Thoracic aorta (tissue), 2 donors: ENCODE measurements at regions not wholly inside any gene's neighbourhood (a gene's known extent, or its start where the extent isn't known, plus 50 kb on each side); places are given as distances from the start of the nearest gene placed in this dataset.

Experiments
- ATAC-seq: fragments of 150-250 bp; one replicate; pipeline ENCODE4 v1.8.0; 2017; ENCODE audit warnings: low read depth; ENCODE audit not compliant: insufficient number of reproducible peaks, low FRiP score
- DNase-seq: peaks from one replicate; pipeline ENCODE4 v3.0.0-alpha.2; 2020; ENCODE audit warnings: low spot score
- H3K27ac ChIP-seq, 2 donors: fragments of 200-600 bp; sonication (generic); 1 replicate in 1 of 2; 2 replicates in 1 of 2; pipeline ENCODE4 v1.5.1; 2016; ENCODE audit warnings: mild to moderate bottlenecking in 2 of 2, moderate library complexity in 2 of 2
- H3K27me3 ChIP-seq: fragments of 200-600 bp; sonication (generic); replicated peaks from 2 replicates; pipeline ENCODE4 v1.6.0; 2016; ENCODE audit warnings: mild to moderate bottlenecking; ENCODE audit not compliant: insufficient read depth
- H3K36me3 ChIP-seq: fragments of 200-600 bp; sonication (generic); one replicate; pipeline ENCODE4 v1.5.1; 2016
- H3K4me1 ChIP-seq, 2 donors: fragments of 200-600 bp; sonication (generic); 1 replicate in 1 of 2; 2 replicates in 1 of 2; pipeline versions ENCODE4 v1.5.1 to v1.6.0; 2016; ENCODE audit warnings: low read depth in 2 of 2, mild to moderate bottlenecking in 1 of 2; ENCODE audit not compliant: control insufficient read depth in 1 of 2
- H3K4me3 ChIP-seq: fragments of 200-600 bp; sonication (generic); 2 replicates; pipeline ENCODE4 v1.5.1; 2016; ENCODE audit warnings: mild to moderate bottlenecking
- H3K9me3 ChIP-seq: fragments of 200-600 bp; sonication (generic); 2 replicates; pipeline ENCODE4 v1.5.1; 2016
- CTCF ChIP-seq: fragments of 200-600 bp; sonication (generic); IDR thresholded peaks from one replicate; pipeline ENCODE4 v1.5.1; 2019; ENCODE audit warnings: antibody characterized with exemption

- H3K27me3 ChIP-seq = no peaks in the 10 kb centered on the region
- no peaks in the 10 kb centered on the region for H3K9me3 ChIP-seq
- no peak for DNase-seq
- no peak for TF ChIP-seq CTCF
- H3K27ac ChIP-seq = no peak overlapping the region
- H3K36me3 ChIP-seq = no peaks in the 10 kb centered on the region
- ATAC-seq = no peak
- no peaks in the 10 kb centered on the region for H3K4me1 ChIP-seq
- no peak overlapping the region for H3K4me3 ChIP-seq
These were observed 502.3 kb downstream of the SH2D4B start for GRCh38 chr10:81040031-81040430.

GRCh38 chr10:81040940-81041339, 503.2 kb downstream of the SH2D4B start:
- no peak for TF ChIP-seq CTCF
- H3K4me1 ChIP-seq = no peaks in the 10 kb centered on the region
- H3K9me3 ChIP-seq = no peaks in the 10 kb centered on the region
- ATAC-seq = no peak
- H3K27me3 ChIP-seq = no peaks in the 10 kb centered on the region
- H3K27ac ChIP-seq = no peak overlapping the region
- no peaks in the 10 kb centered on the region for H3K36me3 ChIP-seq
- DNase-seq = no peak
- H3K4me3 ChIP-seq = no peak overlapping the region

GRCh38 chr10:81042647-81043046, 504.9 kb downstream of the SH2D4B start:
- H3K9me3 ChIP-seq = no peaks in the 10 kb centered on the region

GRCh38 chr10:81065474-81065873, 527.8 kb downstream of the SH2D4B start:
- no peaks in the 10 kb centered on the region for H3K36me3 ChIP-seq
- ATAC-seq (no peak), DNase-seq (no peak)
- H3K4me3 ChIP-seq = no peak overlapping the region
- no peak overlapping the region for H3K27ac ChIP-seq
- no peaks in the 10 kb centered on the region for H3K4me1 ChIP-seq
- H3K9me3 ChIP-seq = no peaks in the 10 kb centered on the region
- H3K27me3 ChIP-seq = no peaks in the 10 kb centered on the region
- TF ChIP-seq CTCF = no peak

More at GRCh38 chr10:81042647-81043046, 504.9 kb downstream of the SH2D4B start:
- Histone ChIP-seq H3K4me1 (no peaks in the 10 kb centered on the region), H3K4me3 (no peak overlapping the region), H3K36me3 (no peaks in the 10 kb centered on the region), H3K27me3 (no peaks in the 10 kb centered on the region), H3K27ac (no peak overlapping the region)
- TF ChIP-seq CTCF = no peak
- DNase-seq = no peak
- ATAC-seq = no peak

- Histone ChIP-seq H3K27me3 (no peaks in the 10 kb centered on the region), H3K27ac (no peak overlapping the region), H3K9me3 (no peaks in the 10 kb centered on the region), H3K4me1 (no peaks in the 10 kb centered on the region), H3K36me3 (no peaks in the 10 kb centered on the region), H3K4me3 (no peak overlapping the region)
- TF ChIP-seq CTCF = no peak
- ATAC-seq = no peak
- DNase-seq = no peak
These were observed 530.8 kb downstream of the SH2D4B start for GRCh38 chr10:81068460-81068859.
